RWPE2 (cell line): ENCODE measurements at regions not wholly inside any gene's neighbourhood (a gene's known extent, or its start where the extent isn't known, plus 50 kb on each side); places are given as distances from the start of the nearest gene placed in this dataset.

ENCODE experiments used
- ATAC-seq: fragments of 200-7000 bp; cut with Tn5 transposase; 3 replicates; pipeline ENCODE4 v1.9.1; 2021; ENCODE audit warnings: low read depth
- DNase-seq: peaks from one replicate; pipeline ENCODE4 v3.0.0-alpha.2; 2020; ENCODE audit warnings: low spot score
- H3K27ac ChIP-seq: fragments of 450-650 bp; 2 replicates; pipeline ENCODE4 v1.5.1; 2017; ENCODE audit warnings: mild to moderate bottlenecking; ENCODE audit not compliant: poor library complexity, severe bottlenecking
- H3K27me3 ChIP-seq: fragments of 250-450 bp; sonication (Bioruptor Pico); 2 replicates; pipeline ENCODE4 v1.5.1; 2021; ENCODE audit warnings: mild to moderate bottlenecking, moderate library complexity; ENCODE audit not compliant: insufficient read depth, poor library complexity, severe bottlenecking
- H3K36me3 ChIP-seq: fragments of 250-450 bp; sonication (Bioruptor Pico); 2 replicates; pipeline ENCODE4 v1.5.1; 2020; ENCODE audit warnings: low read depth, mild to moderate bottlenecking, moderate library complexity
- H3K4me1 ChIP-seq: fragments of 250-450 bp; sonication (Bioruptor Pico); 2 replicates; pipeline ENCODE4 v1.5.1; 2021; ENCODE audit warnings: mild to moderate bottlenecking, moderate library complexity; ENCODE audit not compliant: insufficient read depth, poor library complexity, severe bottlenecking
- H3K4me3 ChIP-seq: fragments of 250-450 bp; sonication (Bioruptor Pico); 2 replicates; pipeline ENCODE4 v1.5.1; 2021; ENCODE audit warnings: mild to moderate bottlenecking, moderate library complexity; ENCODE audit not compliant: severe bottlenecking
- H3K9me3 ChIP-seq: fragments of 250-450 bp; sonication (Bioruptor Pico); 2 replicates; pipeline ENCODE4 v1.5.1; 2021; ENCODE audit warnings: mild to moderate bottlenecking, moderate library complexity; ENCODE audit not compliant: severe bottlenecking
- TF ChIP-seq, protein P1 (sequence below): fragments of 450-650 bp; IDR thresholded peaks from one replicate; pipeline ENCODE4 v1.5.1; 2017; ENCODE audit warnings: mild to moderate bottlenecking, moderate library complexity; ENCODE audit not compliant: poor library complexity, severe bottlenecking

GRCh38 chr1:79373481-79374125 is 367.1 kb upstream of the ADGRL4 start:
- Histone ChIP-seq H3K4me1 (no peaks in the 10 kb centered on the region), H3K4me3 (no peak overlapping the region), H3K27ac (no peak overlapping the region), H3K27me3 (no peaks in the 10 kb centered on the region), H3K36me3 (no peaks in the 10 kb centered on the region), H3K9me3 (no peaks in the 10 kb centered on the region)
- ATAC-seq (no peak), DNase-seq (no peak)
- TF ChIP-seq, protein P1, sequence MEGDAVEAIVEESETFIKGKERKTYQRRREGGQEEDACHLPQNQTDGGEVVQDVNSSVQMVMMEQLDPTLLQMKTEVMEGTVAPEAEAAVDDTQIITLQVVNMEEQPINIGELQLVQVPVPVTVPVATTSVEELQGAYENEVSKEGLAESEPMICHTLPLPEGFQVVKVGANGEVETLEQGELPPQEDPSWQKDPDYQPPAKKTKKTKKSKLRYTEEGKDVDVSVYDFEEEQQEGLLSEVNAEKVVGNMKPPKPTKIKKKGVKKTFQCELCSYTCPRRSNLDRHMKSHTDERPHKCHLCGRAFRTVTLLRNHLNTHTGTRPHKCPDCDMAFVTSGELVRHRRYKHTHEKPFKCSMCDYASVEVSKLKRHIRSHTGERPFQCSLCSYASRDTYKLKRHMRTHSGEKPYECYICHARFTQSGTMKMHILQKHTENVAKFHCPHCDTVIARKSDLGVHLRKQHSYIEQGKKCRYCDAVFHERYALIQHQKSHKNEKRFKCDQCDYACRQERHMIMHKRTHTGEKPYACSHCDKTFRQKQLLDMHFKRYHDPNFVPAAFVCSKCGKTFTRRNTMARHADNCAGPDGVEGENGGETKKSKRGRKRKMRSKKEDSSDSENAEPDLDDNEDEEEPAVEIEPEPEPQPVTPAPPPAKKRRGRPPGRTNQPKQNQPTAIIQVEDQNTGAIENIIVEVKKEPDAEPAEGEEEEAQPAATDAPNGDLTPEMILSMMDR: no peak

GRCh38 chr1:79371802-79372201 is 365.3 kb upstream of the ADGRL4 start:
- no peaks in the 10 kb centered on the region for H3K27me3 ChIP-seq
- no peaks in the 10 kb centered on the region for H3K4me1 ChIP-seq
- DNase-seq (no peak), ATAC-seq (no peak)
- TF ChIP-seq, protein P1: no peak
- H3K9me3 ChIP-seq: no peaks in the 10 kb centered on the region
- H3K4me3 ChIP-seq: no peak overlapping the region
- no peak overlapping the region for H3K27ac ChIP-seq
- H3K36me3 ChIP-seq: no peaks in the 10 kb centered on the region

DNA sequence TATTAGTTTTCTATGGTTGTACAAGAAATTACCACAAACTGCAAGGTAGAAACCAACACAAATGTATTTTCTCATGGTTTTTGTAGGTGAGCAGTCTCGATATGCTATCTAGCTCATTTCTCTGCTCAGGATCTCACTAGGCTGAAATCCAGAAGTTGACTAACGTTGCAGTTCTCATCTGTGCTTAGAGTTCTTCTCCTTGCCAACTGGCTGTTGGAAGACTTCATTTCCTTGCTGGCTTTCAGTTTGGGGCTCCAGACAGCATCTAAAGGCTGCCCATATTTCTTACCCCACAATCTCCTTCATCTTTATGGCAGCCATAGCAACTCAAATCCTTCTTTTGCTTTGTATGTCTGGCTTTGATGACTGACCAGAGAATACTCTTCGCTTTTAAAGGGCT is 362.6 kb upstream of the ADGRL4 start:
- Histone ChIP-seq H3K27ac (no peak overlapping the region), H3K36me3 (no peaks in the 10 kb centered on the region), H3K4me1 (no peaks in the 10 kb centered on the region), H3K4me3 (no peak overlapping the region), H3K27me3 (no peaks in the 10 kb centered on the region), H3K9me3 (no peaks in the 10 kb centered on the region)
- no peak for ATAC-seq
- TF ChIP-seq, protein P1: no peak
- no peak for DNase-seq

DNA sequence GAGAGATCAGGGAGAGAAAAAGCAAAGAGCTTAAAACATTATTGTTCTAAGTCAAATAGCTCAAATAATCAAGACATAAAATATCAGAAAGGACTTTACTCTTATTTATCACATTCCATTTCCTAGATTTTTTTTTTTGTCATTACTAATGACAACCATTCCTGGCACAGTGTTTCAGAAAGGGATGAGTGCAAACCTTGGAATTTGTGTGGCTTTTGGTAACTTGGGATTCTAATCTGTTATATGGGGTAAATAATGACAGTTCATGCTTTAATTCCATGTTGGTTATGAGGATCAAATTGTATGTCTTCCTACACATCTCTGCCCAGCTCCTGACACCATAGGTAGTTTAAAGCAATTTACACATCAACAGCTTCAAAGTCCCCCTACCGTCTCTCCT is 358.4 kb upstream of the ADGRL4 start:
- Histone ChIP-seq H3K4me1 (no peaks in the 10 kb centered on the region), H3K36me3 (no peaks in the 10 kb centered on the region), H3K9me3 (no peaks in the 10 kb centered on the region), H3K27me3 (no peaks in the 10 kb centered on the region), H3K27ac (no peak overlapping the region), H3K4me3 (no peak overlapping the region)
- DNase-seq (no peak), ATAC-seq (no peak)
- TF ChIP-seq, protein P1: no peak

- no peak for DNase-seq
- Histone ChIP-seq H3K4me1 (no peaks in the 10 kb centered on the region), H3K4me3 (no peak overlapping the region), H3K9me3 (no peaks in the 10 kb centered on the region), H3K27ac (no peak overlapping the region), H3K27me3 (no peaks in the 10 kb centered on the region), H3K36me3 (no peaks in the 10 kb centered on the region)
- TF ChIP-seq, protein P1: no peak
- no peak for ATAC-seq
These were observed 356.9 kb upstream of the ADGRL4 start for GRCh38 chr1:79363430-79363829.
